Immature natural killer cell (primary cell): ENCODE measurements at regions not wholly inside any gene's neighbourhood (a gene's known extent, or its start where the extent isn't known, plus 50 kb on each side); places are given as distances from the start of the nearest gene placed in this dataset.
"Not testable (repeated sequence)": the region's sequence is repeated elsewhere in the genome, so short reads cannot be mapped to it uniquely, and the experiment has no call there.

Experiments
- DNase-seq, 3 donors: peaks; one replicate each; pipeline ENCODE4 v3.0.0; 2022; ENCODE audit warnings: mixed read lengths in 1 of 3
- H3K27ac Mint-ChIP-seq, 6 donors: one replicate each; pipeline ENCODE4 v1.8.0; 2020; ENCODE audit warnings: mixed read lengths in 6 of 6, mild to moderate bottlenecking in 5 of 6, inconsistent platforms in 4 of 6, moderate library complexity in 3 of 6
- H3K27me3 Mint-ChIP-seq, 3 donors: one replicate each; pipeline ENCODE4 v1.8.0; 2020 to 2021; ENCODE audit warnings: low read depth in 3 of 3, mild to moderate bottlenecking in 3 of 3, mixed read lengths in 3 of 3, moderate library complexity in 3 of 3, inconsistent platforms in 1 of 3
- H3K36me3 Mint-ChIP-seq, 3 donors: one replicate each; pipeline ENCODE4 v1.8.0; 2020; ENCODE audit warnings: mixed read lengths in 3 of 3, inconsistent platforms in 2 of 3, mild to moderate bottlenecking in 2 of 3
- H3K4me1 Mint-ChIP-seq, 2 donors: one replicate each; pipeline ENCODE4 v1.8.0; 2020; ENCODE audit warnings: inconsistent platforms in 2 of 2, mild to moderate bottlenecking in 2 of 2, mixed read lengths in 2 of 2, moderate library complexity in 1 of 2
- H3K4me3 Mint-ChIP-seq, 5 donors: one replicate each; pipeline ENCODE4 v1.8.0; 2020; ENCODE audit warnings: mild to moderate bottlenecking in 5 of 5, mixed read lengths in 5 of 5, inconsistent platforms in 3 of 5, moderate library complexity in 3 of 5
- H3K9me3 Mint-ChIP-seq, 6 donors: one replicate each; pipeline ENCODE4 v1.8.0; 2020; ENCODE audit warnings: mild to moderate bottlenecking in 6 of 6, mixed read lengths in 6 of 6, inconsistent platforms in 4 of 6, moderate library complexity in 3 of 6

DNA sequence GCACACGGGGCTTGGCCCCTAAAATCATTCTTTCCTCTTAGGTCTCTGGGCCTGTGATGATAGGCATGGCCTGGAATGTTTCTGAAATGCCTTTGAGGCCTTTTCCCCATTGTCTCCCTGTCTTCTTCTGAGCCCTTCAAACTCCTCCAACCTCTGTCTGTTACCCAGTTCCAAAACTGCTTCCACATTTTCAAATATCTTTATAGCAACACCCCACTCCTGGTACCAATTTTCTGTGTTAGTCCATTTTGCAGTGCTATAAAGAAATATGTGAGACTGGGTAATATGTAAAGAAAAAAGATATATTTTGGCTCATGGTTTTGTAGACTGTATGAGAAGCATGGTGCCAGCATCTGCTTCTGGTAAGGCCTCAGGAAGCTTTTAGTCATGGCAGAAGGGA is 158.8 kb downstream of the TM2D1 start:
- no peak for DNase-seq
- H3K36me3 Mint-ChIP-seq: peaks cover 2 to 4% (median 3%) of the 10 kb centered on the region in 3 donors
- peaks cover 8 to 13% (median 10%) of the 10 kb centered on the region in 6 donors for H3K9me3 Mint-ChIP-seq
- H3K4me3 Mint-ChIP-seq: no peak overlapping the region
- H3K4me1 Mint-ChIP-seq: no peaks in the 10 kb centered on the region
- H3K27me3 Mint-ChIP-seq: peaks cover 0 to 3% (median 0%) of the 10 kb centered on the region in 3 donors
- H3K27ac Mint-ChIP-seq: no peak overlapping the region

DNA sequence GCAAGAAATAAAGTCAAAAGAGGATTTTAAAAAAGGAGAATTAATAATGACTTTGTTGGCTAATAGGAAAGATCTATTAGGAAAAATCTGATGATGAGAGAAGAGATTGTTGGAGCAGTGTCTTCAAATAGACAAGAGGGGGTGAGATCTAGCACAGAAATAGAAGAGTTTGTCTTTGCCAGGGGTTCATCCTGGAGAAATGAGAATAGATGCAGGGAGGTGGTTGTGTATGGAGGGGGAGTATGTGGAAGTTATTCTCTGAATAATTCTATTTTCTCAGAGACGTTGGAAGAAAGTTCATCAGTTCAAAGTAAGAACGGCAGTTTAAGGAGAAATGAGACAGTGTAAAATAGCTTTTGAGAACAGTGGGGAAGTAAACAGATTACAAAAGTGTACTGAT is 161.3 kb downstream of the TM2D1 start:
- H3K36me3 Mint-ChIP-seq: peaks cover 2 to 4% (median 3%) of the 10 kb centered on the region in 3 donors
- peaks cover 8 to 13% (median 10%) of the 10 kb centered on the region in 6 donors for H3K9me3 Mint-ChIP-seq
- no peak for DNase-seq
- no peaks in the 10 kb centered on the region for H3K4me1 Mint-ChIP-seq
- H3K27me3 Mint-ChIP-seq: peaks cover 0 to 4% (median 3%) of the 10 kb centered on the region in 3 donors
- H3K27ac Mint-ChIP-seq: no peak overlapping the region
- H3K4me3 Mint-ChIP-seq: no peak overlapping the region

DNA sequence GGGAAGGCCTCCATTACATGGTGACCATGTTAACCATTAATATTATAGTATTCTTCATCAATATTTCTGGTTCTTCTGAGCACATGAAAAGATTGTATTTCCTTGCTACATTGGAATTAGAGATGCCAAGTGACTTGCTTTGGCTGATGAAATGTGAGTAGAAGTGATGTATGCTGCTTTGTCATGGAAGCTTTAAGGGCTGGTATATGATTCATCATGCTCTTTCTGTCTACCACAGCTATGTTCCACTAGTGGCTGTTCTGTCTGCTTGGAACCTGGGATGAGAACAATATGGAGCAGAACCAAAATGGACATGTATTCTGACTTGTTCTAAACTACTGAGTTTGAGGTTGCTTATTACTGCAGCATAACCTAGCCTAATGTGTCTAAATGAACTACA is 163.3 kb downstream of the TM2D1 start:
- Mint-ChIP-seq H3K36me3 (peaks cover 2 to 4% (median 3%) of the 10 kb centered on the region in 3 donors), H3K4me1 (no peaks in the 10 kb centered on the region), H3K9me3 (peaks cover 8 to 13% (median 10%) of the 10 kb centered on the region in 6 donors), H3K27ac (no peak overlapping the region), H3K27me3 (peaks cover 0 to 3% (median 2%) of the 10 kb centered on the region in 3 donors), H3K4me3 (no peak overlapping the region)
- DNase-seq: no peak

DNA sequence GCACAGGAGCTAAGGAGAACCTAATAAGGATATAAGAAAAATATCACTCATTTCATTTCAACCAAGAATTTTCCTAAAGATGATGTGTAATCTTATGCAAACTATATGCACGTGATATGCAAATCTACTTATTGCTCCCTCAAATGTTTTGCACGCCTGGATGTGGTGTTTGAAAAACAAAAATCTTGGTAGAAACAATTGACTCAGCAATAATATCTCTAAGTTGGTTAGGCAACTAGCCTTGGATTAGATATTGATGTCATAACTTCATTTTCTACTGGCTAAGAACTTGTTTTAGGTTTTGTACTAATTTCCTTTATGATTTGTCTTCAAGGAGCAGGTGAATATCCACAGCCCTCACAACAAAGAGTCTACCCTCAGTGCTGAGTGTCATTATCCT is 164.6 kb downstream of the TM2D1 start:
- no peak overlapping the region for H3K27ac Mint-ChIP-seq
- peaks cover 0 to 9% (median 3%) of the 10 kb centered on the region in 3 donors for H3K36me3 Mint-ChIP-seq
- peaks cover 0 to 7% (median 6%) of the 10 kb centered on the region in 6 donors for H3K9me3 Mint-ChIP-seq
- DNase-seq: no peak
- H3K27me3 Mint-ChIP-seq: peaks cover 0 to 3% (median 2%) of the 10 kb centered on the region in 3 donors
- no peak overlapping the region for H3K4me3 Mint-ChIP-seq
- H3K4me1 Mint-ChIP-seq: no peaks in the 10 kb centered on the region

DNA sequence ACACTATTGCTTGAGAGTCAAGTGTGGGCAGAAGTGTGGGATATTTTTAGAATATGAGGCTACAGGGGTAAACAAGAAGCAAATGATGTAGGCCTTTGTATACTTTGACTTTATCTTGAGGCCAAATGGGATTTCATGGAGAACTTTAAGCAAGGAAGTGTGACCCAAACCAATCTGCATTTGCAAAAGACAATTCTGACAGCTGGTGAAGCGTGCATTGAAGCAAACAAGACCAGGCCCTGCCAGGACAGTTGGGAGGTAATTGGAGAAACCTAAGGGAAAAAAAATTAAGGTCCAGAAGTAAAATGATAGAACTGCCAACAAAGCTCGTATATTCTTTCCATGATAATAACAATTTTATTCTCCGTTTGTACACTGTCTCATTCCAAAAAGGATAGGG is 168.3 kb downstream of the TM2D1 start:
- no peaks in the 10 kb centered on the region for H3K9me3 Mint-ChIP-seq
- DNase-seq: no peak
- no peaks in the 10 kb centered on the region for H3K4me1 Mint-ChIP-seq
- H3K36me3 Mint-ChIP-seq: peaks cover 0 to 5% (median 0%) of the 10 kb centered on the region in 3 donors
- peaks cover 0 to 3% (median 2%) of the 10 kb centered on the region in 3 donors for H3K27me3 Mint-ChIP-seq
- no peak overlapping the region for H3K27ac Mint-ChIP-seq
- no peak overlapping the region for H3K4me3 Mint-ChIP-seq

DNA sequence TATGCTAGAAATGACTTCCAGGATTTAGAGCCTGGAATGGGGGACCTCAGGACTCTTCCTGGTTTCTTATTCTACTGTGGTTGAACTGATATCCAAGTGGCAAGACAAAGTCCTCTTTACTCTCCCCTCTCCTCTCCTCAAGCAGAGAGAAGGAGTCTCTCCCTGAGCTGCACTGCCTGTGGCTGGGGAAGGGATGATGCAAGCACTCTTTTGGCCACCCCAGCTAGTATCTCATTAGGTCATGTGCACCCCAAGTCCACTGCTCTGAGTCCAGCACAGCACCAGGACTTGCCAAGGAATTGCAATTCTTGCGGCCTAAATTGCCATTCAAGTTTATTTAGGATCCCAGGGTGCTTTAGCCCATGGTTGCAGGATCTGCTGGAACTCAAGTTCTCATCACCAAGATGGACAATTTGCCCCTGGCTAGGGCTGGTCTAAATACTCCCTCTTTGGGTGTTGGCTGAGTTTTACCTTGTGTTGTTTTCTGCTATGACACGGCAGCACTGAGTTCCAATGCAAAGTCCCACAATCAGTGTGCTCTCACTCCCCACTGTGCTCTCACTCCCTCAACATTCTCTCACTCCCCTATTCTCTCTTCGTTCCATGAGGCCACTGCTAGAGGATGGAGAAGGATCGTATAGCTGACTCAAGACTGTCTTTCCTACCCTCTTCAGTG is 172.2 kb downstream of the TM2D1 start:
- H3K27ac Mint-ChIP-seq: no peak overlapping the region
- H3K36me3 Mint-ChIP-seq: peaks cover 0 to 5% (median 0%) of the 10 kb centered on the region in 3 donors

DNA sequence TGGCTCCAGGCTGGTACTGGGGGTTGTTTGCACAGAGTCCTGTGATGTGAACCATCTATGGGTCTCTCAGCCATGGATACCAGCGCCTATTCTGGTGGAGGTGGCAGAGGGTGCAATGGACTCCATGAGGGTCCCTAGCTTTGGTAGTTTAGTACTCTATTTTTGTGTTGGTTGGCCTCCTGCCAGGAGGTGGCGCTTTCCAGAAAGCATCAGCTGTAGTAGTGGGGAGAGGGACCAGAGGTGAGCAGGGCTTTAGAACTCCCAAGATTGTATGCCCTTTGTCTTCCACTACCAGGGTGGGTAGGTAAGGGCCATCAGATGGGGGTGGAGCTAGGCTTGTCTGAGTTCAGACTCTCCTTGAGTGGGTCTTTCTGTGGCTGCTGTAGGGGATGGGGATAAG is 177.6 kb downstream of the TM2D1 start:
- H3K4me1 Mint-ChIP-seq: peaks cover 2 to 17% of the 10 kb centered on the region in 2 donors
- not testable (repeated sequence) for H3K27me3 Mint-ChIP-seq, DNase-seq, H3K4me3 Mint-ChIP-seq, H3K9me3 Mint-ChIP-seq, H3K36me3 Mint-ChIP-seq, H3K27ac Mint-ChIP-seq

More for the DNA sequence above, 172.2 kb downstream of the TM2D1 start:
- DNase-seq: no peak
- H3K4me1 Mint-ChIP-seq: no peaks in the 10 kb centered on the region
- H3K27me3 Mint-ChIP-seq: peaks cover 0 to 2% (median 0%) of the 10 kb centered on the region in 3 donors
- peaks cover 0 to 6% (median 0%) of the 10 kb centered on the region in 6 donors for H3K9me3 Mint-ChIP-seq
- no peak overlapping the region for H3K4me3 Mint-ChIP-seq

DNA sequence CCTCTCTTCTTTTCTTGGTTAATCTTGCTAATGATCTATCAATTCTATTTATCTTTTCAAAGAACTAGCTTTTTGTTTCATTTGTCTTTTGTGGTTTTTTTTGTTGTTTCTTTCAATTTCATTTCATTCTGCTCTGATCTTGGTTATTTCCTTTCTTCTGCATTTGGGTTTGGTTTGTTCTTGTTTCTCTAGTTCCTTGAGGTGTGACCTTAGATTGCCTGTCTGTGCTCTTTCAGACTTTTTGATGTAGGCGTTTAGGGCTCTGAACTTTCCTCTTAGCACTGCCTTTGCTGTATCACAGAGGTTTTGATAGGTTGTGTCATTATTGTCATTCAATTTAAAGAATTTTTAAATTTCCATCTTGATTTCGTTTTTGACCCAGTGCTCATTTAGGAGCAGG is 180.1 kb downstream of the TM2D1 start:
- H3K9me3 Mint-ChIP-seq, H3K27me3 Mint-ChIP-seq, DNase-seq, H3K27ac Mint-ChIP-seq, H3K36me3 Mint-ChIP-seq, H3K4me3 Mint-ChIP-seq: not testable (repeated sequence)
- H3K4me1 Mint-ChIP-seq: peaks cover 2 to 17% of the 10 kb centered on the region in 2 donors

DNA sequence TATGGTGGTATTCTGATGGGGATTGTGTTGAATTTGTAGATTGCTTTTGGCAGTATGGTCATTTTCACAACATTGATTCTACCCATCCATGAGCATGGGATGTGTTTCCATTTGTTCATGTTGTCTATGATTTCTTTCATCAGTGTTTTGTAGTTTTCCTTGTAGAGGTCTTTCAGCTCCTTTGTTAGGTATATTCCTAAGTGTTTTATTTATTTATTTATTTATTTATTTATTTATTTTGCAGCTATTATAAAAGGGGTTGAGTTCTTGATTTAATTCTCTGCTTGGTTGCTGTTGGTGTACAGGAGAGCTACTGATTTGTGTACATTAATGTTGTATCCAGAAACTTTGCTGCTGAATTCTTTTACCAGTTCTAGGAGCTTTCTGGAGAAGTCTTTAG is 181.4 kb downstream of the TM2D1 start:
- H3K4me1 Mint-ChIP-seq: peaks cover 2 to 17% of the 10 kb centered on the region in 2 donors
- H3K27me3 Mint-ChIP-seq, H3K9me3 Mint-ChIP-seq, H3K27ac Mint-ChIP-seq, H3K4me3 Mint-ChIP-seq, H3K36me3 Mint-ChIP-seq, DNase-seq: not testable (repeated sequence)

DNA sequence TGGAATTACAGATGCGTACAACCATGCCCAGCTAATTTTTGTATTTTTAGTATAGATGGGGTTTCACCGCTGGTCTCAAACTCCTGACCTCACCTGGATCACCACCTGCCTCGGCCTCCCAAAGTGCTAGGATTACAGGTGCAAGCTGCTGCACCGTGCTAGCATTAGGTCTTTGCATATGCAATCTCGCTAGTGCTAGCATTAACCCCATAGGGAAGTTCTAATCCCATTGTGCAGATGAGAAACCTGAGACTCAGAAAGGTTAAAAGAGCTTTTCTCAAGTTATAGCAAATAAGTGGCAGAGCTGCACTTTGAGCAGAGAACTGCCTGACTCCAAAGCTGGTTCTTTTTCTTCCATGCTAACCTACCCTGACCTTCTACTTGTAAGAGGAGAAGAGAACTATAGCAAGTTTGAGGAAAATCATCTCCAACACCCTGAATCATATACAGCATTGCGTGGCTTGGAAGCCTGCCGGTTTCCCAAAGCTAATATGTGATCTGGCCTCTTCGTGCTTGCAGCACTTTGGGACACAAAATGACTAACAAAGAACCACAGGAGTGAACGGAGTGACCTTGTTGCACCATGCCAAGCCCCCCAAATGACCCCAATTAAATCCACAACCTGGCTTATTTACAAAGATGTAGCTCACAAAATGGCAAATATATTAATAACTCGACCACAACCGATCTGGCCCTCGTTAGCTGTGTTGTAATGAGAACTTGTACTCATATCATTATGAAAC is 185.1 kb downstream of the TM2D1 start:
- Mint-ChIP-seq H3K36me3 (no peaks in the 10 kb centered on the region), H3K27ac (no peak overlapping the region), H3K9me3 (peaks cover 0 to 4% (median 0%) of the 10 kb centered on the region in 6 donors), H3K4me1 (peaks cover 5 to 22% of the 10 kb centered on the region in 2 donors), H3K27me3 (peaks cover 0 to 2% (median 0%) of the 10 kb centered on the region in 3 donors), H3K4me3 (no peak overlapping the region)
- no peak for DNase-seq

DNA sequence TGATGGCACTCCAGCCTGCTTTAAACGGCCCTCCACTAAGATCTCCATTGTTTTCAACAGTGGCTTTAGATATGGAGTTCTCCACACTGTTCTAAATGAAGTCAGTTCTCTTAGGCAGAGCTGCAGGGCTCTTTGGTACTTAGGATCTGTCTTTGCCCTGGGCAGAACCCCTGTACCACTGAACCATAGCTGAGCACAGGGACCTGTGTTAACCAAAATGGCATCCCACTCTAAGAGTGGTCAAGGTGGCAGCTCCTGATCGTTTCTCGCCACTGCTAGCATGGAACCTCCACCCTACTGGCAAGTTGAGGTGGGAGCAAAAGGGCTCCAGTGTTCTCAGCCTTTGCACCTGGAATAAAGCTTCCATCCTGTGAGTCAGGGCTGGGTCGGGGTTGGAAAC is 186.7 kb downstream of the TM2D1 start:
- no peak overlapping the region for H3K27ac Mint-ChIP-seq
- DNase-seq: no peak
- H3K27me3 Mint-ChIP-seq: peaks cover 0 to 2% (median 0%) of the 10 kb centered on the region in 3 donors
- no peak overlapping the region for H3K4me3 Mint-ChIP-seq
- peaks cover 5 to 18% of the 10 kb centered on the region in 2 donors for H3K4me1 Mint-ChIP-seq
- H3K9me3 Mint-ChIP-seq: peaks cover 0 to 2% (median 0%) of the 10 kb centered on the region in 6 donors
- H3K36me3 Mint-ChIP-seq: no peaks in the 10 kb centered on the region

DNA sequence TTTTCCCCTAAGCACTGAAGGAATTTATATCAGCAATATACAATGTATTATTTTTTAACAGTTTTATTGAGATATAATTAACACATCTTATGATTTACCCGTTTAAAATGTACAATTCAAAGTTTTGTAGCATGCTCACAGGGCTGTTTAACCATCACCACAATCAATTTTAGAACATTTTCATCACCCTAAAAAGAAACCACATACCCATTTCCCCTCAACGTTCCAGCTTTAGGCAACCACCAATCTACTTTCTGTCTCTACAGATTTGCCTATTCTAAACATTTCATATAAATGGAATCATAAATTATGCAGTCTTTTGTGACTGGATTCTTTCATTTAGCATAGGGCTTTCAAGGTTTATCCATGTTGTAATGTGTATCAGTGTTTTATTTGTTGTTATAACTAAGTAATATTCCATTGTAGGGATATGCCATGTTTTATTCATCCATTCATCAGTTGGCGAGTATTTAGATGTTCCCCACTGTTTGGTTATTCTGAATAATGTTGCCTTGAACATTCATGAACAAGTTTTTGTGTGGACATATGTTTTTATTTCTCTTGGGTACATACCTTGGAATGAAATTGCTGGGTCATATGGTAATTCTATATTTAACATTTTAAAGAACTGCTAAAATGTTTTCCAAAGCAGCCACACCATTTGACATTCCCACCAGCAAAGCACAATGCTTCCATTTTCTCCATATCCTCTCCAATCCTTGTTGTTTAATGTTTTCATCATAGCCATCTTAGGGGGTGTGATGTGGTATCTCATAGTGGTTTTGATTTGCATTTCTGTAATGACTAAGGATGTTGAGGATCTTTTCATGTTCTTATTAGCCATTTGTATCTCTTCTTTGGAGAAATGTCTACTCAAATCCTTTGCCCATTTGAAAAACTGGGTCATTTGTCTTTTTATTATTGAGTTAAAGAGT is 188.5 kb downstream of the TM2D1 start:
- peaks cover 5 to 18% of the 10 kb centered on the region in 2 donors for H3K4me1 Mint-ChIP-seq
- no peaks in the 10 kb centered on the region for H3K27me3 Mint-ChIP-seq
- DNase-seq: no peak
- H3K9me3 Mint-ChIP-seq: no peaks in the 10 kb centered on the region
- H3K4me3 Mint-ChIP-seq: no peak overlapping the region
- H3K36me3 Mint-ChIP-seq: no peaks in the 10 kb centered on the region
- no peak overlapping the region for H3K27ac Mint-ChIP-seq

DNA sequence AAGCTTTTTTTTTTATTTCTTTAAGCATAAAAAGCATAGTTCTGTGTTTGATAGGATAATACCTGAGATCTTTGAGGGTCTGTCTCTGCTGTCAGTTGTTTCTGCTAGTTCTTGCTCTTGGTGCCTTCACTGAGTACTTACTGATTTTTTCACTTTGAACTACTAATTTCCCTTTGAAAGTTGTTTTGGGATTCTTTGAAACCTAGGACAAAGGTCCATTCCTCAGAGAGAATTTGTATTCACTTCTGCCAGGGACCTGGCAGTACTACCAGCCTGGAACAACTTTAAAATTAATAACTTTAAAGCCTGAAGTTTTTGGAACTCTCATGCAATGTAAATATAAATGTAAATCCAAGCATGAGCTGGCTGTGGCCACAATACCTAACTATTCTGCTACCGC is 190.1 kb downstream of the TM2D1 start:
- H3K4me3 Mint-ChIP-seq: no peak overlapping the region
- H3K9me3 Mint-ChIP-seq: no peaks in the 10 kb centered on the region
- H3K4me1 Mint-ChIP-seq: peaks cover 5 to 18% of the 10 kb centered on the region in 2 donors
- no peak for DNase-seq
- no peaks in the 10 kb centered on the region for H3K36me3 Mint-ChIP-seq
- no peak overlapping the region for H3K27ac Mint-ChIP-seq
- H3K27me3 Mint-ChIP-seq: peaks cover 0 to 2% (median 0%) of the 10 kb centered on the region in 3 donors
